ENCODE measurements at regions not wholly inside any gene's neighbourhood (a gene's known extent, or its start where the extent isn't known, plus 50 kb on each side); places are given as distances from the start of the nearest gene placed in this dataset.
"Not testable (repeated sequence)": the region's sequence is repeated elsewhere in the genome, so short reads cannot be mapped to it uniquely, and the experiment has no call there.

- peak; percentile 48 for DNase-seq (ENCODE audit: low spot score)
- BruUV-seq (replicated peaks) = no TSS peak
- intact Hi-C loops (cut with micrococcal nuclease; ENCODE audit: unreplicated experiment) = loop anchor here (1.0 kb wide), 1 partner anchor 80 kb away; no protein-coding TSS in a partner anchor
- H3K79me2 ChIP-seq (ENCODE audit: insufficient read depth, low read depth, low read length) = no peaks in the 10 kb centered on the region
- no peak overlapping the region for H3K4me3 ChIP-seq (ENCODE audit: low read depth, low read length, poor library complexity, severe bottlenecking)
- no peak overlapping the region for H3K27ac ChIP-seq (ENCODE audit: low read depth, low read length, poor library complexity, severe bottlenecking)
- H3K4me2 ChIP-seq (ENCODE audit: low read length) = no peak overlapping the region
- no peaks in the 10 kb centered on the region for H4K20me1 ChIP-seq (ENCODE audit: insufficient read depth, low read length)
- H3K36me3 ChIP-seq (ENCODE audit: insufficient read depth, low read length) = no peaks in the 10 kb centered on the region
- TF ChIP-seq CTCF (conservative IDR thresholded peaks at IDR 0.05; ENCODE audit: low read length) (peak; percentile 57), EZH2phosphoT487 (IDR thresholded peaks at IDR 0.05; ENCODE audit: borderline replicate concordance, low read depth, low read length) (no peak)
- no peak overlapping the region for H2AFZ ChIP-seq (ENCODE audit: low read length)
- no peaks in the 10 kb centered on the region for H3K9me3 ChIP-seq (ENCODE audit: low read length)
- no peaks in the 10 kb centered on the region for H3K9me2 ChIP-seq (ENCODE audit: insufficient read depth, low read length)
- H3K4me1 ChIP-seq (ENCODE audit: insufficient read depth, low read length, poor library complexity, severe bottlenecking) = no peaks in the 10 kb centered on the region
- POLR2A ChIA-PET = interaction anchor here (0.5 kb wide), 1 partner anchor 15 kb away, joined by 3 read pairs; no protein-coding TSS in a partner anchor
- CTCF ChIA-PET (ENCODE audit: unreplicated experiment) = no interaction called here
Measured at GRCh38 chr5:133863857-133864585, 104.4 kb downstream of the C5orf15 start.

- Histone ChIP-seq H3K36me3 (ENCODE audit: insufficient read depth, low read length) (no peaks in the 10 kb centered on the region), H3K79me2 (ENCODE audit: insufficient read depth, low read depth, low read length) (no peaks in the 10 kb centered on the region), H3K9me3 (ENCODE audit: low read length) (no peaks in the 10 kb centered on the region), H2AFZ (ENCODE audit: low read length) (no peak overlapping the region), H3K4me3 (ENCODE audit: low read depth, low read length, poor library complexity, severe bottlenecking) (no peak overlapping the region), H4K20me1 (ENCODE audit: insufficient read depth, low read length) (no peaks in the 10 kb centered on the region), H3K27ac (ENCODE audit: low read depth, low read length, poor library complexity, severe bottlenecking) (no peak overlapping the region), H3K9me2 (ENCODE audit: insufficient read depth, low read length) (no peaks in the 10 kb centered on the region), H3K4me1 (ENCODE audit: insufficient read depth, low read length, poor library complexity, severe bottlenecking) (no peaks in the 10 kb centered on the region), H3K4me2 (ENCODE audit: low read length) (no peak overlapping the region)
- TF ChIP-seq EZH2phosphoT487 (IDR thresholded peaks at IDR 0.05; ENCODE audit: borderline replicate concordance, low read depth, low read length) (no peak), CTCF (conservative IDR thresholded peaks at IDR 0.05; ENCODE audit: low read length) (no peak)
- CTCF ChIA-PET (ENCODE audit: unreplicated experiment) = no interaction called here
- BruUV-seq (replicated peaks) = no TSS peak
- intact Hi-C loops (cut with micrococcal nuclease; ENCODE audit: unreplicated experiment) = no loop called here
- POLR2A ChIA-PET = no interaction called here
- DNase-seq (ENCODE audit: low spot score) = no peak
Measured at GRCh38 chr5:133861161-133861737, 107.2 kb downstream of the C5orf15 start.

GRCh38 chr5:133859073-133859472 is 109.4 kb downstream of the C5orf15 start:
- intact Hi-C loops (cut with micrococcal nuclease; ENCODE audit: unreplicated experiment) = no loop called here
- Histone ChIP-seq H3K36me3 (ENCODE audit: insufficient read depth, low read length) (no peaks in the 10 kb centered on the region), H3K4me2 (ENCODE audit: low read length) (no peak overlapping the region), H3K9me2 (ENCODE audit: insufficient read depth, low read length) (no peaks in the 10 kb centered on the region), H3K9me3 (ENCODE audit: low read length) (no peaks in the 10 kb centered on the region), H3K27ac (ENCODE audit: low read depth, low read length, poor library complexity, severe bottlenecking) (no peak overlapping the region), H2AFZ (ENCODE audit: low read length) (no peak overlapping the region), H3K4me1 (ENCODE audit: insufficient read depth, low read length, poor library complexity, severe bottlenecking) (no peaks in the 10 kb centered on the region), H3K79me2 (ENCODE audit: insufficient read depth, low read depth, low read length) (no peaks in the 10 kb centered on the region), H3K4me3 (ENCODE audit: low read depth, low read length, poor library complexity, severe bottlenecking) (no peak overlapping the region), H4K20me1 (ENCODE audit: insufficient read depth, low read length) (no peaks in the 10 kb centered on the region)
- no peak for DNase-seq (ENCODE audit: low spot score)
- no peak for TF ChIP-seq EZH2phosphoT487 (IDR thresholded peaks at IDR 0.05; ENCODE audit: borderline replicate concordance, low read depth, low read length)
- TF ChIP-seq CTCF (conservative IDR thresholded peaks at IDR 0.05; ENCODE audit: low read length) = no peak
- BruUV-seq (replicated peaks) = no TSS peak
- ChIA-PET CTCF (ENCODE audit: unreplicated experiment) (no interaction called here), POLR2A (no interaction called here)

- DNase-seq (ENCODE audit: low spot score); H3K4me3 ChIP-seq (ENCODE audit: low read depth, low read length, poor library complexity, severe bottlenecking); BruUV-seq (replicated peaks); H3K79me2 ChIP-seq (ENCODE audit: insufficient read depth, low read depth, low read length); H3K27ac ChIP-seq (ENCODE audit: low read depth, low read length, poor library complexity, severe bottlenecking); intact Hi-C loops (cut with micrococcal nuclease; ENCODE audit: unreplicated experiment); H3K4me1 ChIP-seq (ENCODE audit: insufficient read depth, low read length, poor library complexity, severe bottlenecking); H3K4me2 ChIP-seq (ENCODE audit: low read length); H4K20me1 ChIP-seq (ENCODE audit: insufficient read depth, low read length); POLR2A ChIA-PET; H3K9me2 ChIP-seq (ENCODE audit: insufficient read depth, low read length); CTCF ChIA-PET (ENCODE audit: unreplicated experiment); H3K36me3 ChIP-seq (ENCODE audit: insufficient read depth, low read length); H3K9me3 ChIP-seq (ENCODE audit: low read length); H2AFZ ChIP-seq (ENCODE audit: low read length): not testable (repeated sequence)
Measured at GRCh38 chr5:133857595-133858313, 110.7 kb downstream of the C5orf15 start.

Measured in OCI-LY7 (cell line).